PFSK-1 (cell line): ENCODE measurements at regions not wholly inside any gene's neighbourhood (a gene's known extent, or its start where the extent isn't known, plus 50 kb on each side); places are given as distances from the start of the nearest gene placed in this dataset.

ENCODE experiments used
- POLR2AphosphoS5 ChIP-seq: IDR thresholded peaks from 2 replicates; pipeline ENCODE4 v1.6.1; 2012; ENCODE audit warnings: low read depth, mild to moderate bottlenecking, control low read depth, low read length, moderate library complexity
- TAF1 ChIP-seq: IDR thresholded peaks from 2 replicates; pipeline ENCODE4 v1.6.1; 2012; ENCODE audit warnings: low read length, control low read depth, borderline replicate concordance; ENCODE audit not compliant: insufficient read depth

DNA sequence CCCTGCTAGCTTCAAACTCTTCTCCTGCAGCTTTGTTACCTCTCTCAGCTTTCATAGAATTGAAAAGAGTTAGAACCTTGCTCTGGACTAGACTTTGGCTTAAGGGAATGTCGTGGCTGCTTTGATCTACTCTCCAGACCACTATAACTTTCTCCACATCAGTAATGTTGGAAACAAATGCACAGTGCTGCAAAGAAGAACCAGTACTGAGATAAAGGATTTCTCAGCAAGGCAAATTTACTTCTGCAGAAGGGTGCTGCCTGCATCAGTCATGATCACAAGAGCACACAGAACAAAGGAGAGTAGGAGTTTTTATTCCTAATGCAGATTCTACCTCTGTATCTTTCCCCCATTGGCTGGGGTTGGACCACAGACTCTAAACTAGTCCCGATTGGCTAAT is 621.6 kb upstream of the CHRM3 start:
- TF ChIP-seq TAF1: no peak
- TF ChIP-seq POLR2AphosphoS5: no peak
